Erythroblast (primary cell): ENCODE measurements at regions not wholly inside any gene's neighbourhood (a gene's known extent, or its start where the extent isn't known, plus 50 kb on each side); places are given as distances from the start of the nearest gene placed in this dataset.

Source experiments
- GATA1 ChIP-seq: IDR thresholded peaks from 2 replicates; pipeline ENCODE4 v1.6.1; 2011; ENCODE audit warnings: low read depth, mild to moderate bottlenecking, control low read depth, low read length, moderate library complexity
- POLR2A ChIP-seq: IDR thresholded peaks from 2 replicates; pipeline ENCODE4 v1.6.1; 2011; ENCODE audit warnings: mild to moderate bottlenecking, low read length

DNA sequence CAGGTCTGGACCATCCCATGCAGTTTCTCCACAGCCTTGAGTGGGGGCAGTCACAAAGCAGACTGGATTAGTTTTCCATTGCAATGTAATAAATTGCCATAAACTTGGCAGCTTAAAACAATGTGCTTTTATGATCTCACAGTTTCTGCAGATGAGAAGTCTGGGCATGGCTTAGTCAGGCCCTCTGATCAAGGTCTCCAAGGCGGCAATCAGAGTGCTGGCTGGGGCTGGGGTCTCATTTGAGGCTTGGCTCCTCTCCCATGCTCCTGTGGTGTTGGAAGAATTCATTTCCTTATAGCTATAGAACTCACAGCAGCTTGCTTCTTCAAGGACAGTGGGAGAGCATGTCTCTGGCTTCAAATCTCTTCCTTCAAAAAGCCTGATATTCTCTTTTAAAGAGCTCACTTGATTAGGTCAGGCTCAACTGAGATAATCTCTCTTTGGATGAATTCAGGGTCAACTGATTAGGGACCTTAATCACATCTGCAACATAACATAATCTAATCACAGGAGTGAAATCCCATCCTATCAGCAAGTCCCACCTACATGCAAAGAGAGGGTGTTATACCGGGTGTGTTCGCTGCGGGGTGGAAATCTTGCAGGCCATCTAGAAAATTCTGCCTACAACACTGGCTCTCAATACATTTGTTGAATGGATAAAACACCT lies 77.4 kb upstream of the SULF2 start:
- TF ChIP-seq POLR2A (no peak), GATA1 (no peak)
